Ascending aorta (tissue), 2 donors: ENCODE measurements at regions not wholly inside any gene's neighbourhood (a gene's known extent, or its start where the extent isn't known, plus 50 kb on each side); places are given as distances from the start of the nearest gene placed in this dataset.
A peak's percentile ranks its signal among the peaks of the same experiment; 100 is the strongest.

Source experiments
- DNase-seq, 2 donors: peaks; one replicate each; pipeline ENCODE4 v3.0.0-alpha.2; 2019; ENCODE audit warnings: low spot score in 2 of 2
- H3K27ac ChIP-seq, 2 donors: fragments of 200-600 bp; sonication (generic); one replicate each; pipeline ENCODE4 v1.5.1; 2016 to 2017; ENCODE audit warnings: mild to moderate bottlenecking in 1 of 2
- H3K27me3 ChIP-seq: fragments of 200-600 bp; sonication (generic); one replicate; pipeline ENCODE4 v1.5.1; 2017
- H3K36me3 ChIP-seq, 2 donors: fragments of 200-600 bp; sonication (generic); one replicate each; pipeline ENCODE4 v1.5.1; 2016
- H3K4me1 ChIP-seq, 2 donors: fragments of 200-600 bp; sonication (generic); one replicate each; pipeline ENCODE4 v1.5.1; 2016 to 2017; ENCODE audit warnings: mild to moderate bottlenecking in 1 of 2
- H3K4me3 ChIP-seq, 2 donors: fragments of 200-600 bp; sonication (generic); one replicate each; pipeline ENCODE4 v1.5.1; 2016 to 2017; ENCODE audit warnings: mild to moderate bottlenecking in 1 of 2
- H3K9me3 ChIP-seq, 2 donors: fragments of 200-600 bp; sonication (generic); one replicate each; pipeline ENCODE4 v1.5.1; 2016
- intact Hi-C: fragments of 100-400 bp; cut with DNase I; formaldehyde crosslinking; loops from one replicate; pipeline ENCODE4 v1.15.1; 2023
- TF ChIP-seq, protein P1 (sequence below), 3 experiments: fragments of 200-600 bp in 2 of 3; fragments of 450-650 bp in 1 of 3; sonication (generic) in 2 of 3; IDR thresholded peaks; one replicate each; pipeline ENCODE4 v1.5.1; 2016 to 2019; ENCODE audit warnings: antibody characterized with exemption in 3 of 3, mild to moderate bottlenecking in 1 of 3, moderate library complexity in 1 of 3

DNA sequence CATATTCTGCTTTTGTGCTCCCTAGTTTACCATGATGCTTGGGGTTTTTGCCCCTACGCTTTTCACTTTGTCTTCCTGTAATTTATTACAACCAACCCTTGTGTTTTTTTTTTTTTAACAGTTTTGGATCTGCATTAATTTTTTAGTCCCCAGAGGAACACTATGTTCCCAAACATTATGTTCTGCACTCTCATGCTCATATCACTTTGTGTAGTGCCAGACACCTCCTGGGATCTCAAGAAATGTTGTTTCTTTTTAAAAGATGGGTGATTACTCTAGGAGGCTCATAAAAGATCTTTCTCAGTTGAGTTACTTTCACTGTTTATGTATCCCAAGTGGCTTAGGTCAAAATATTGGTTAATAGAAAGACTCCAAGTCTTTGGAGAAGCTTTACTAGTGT is 116.2 kb upstream of the MKLN1 start:
- Histone ChIP-seq H3K4me3 (no peak overlapping the region), H3K27me3 (no peaks in the 10 kb centered on the region), H3K36me3 (no peaks in the 10 kb centered on the region), H3K9me3 (no peaks in the 10 kb centered on the region), H3K4me1 (no peaks in the 10 kb centered on the region), H3K27ac (no peak overlapping the region)
- TF ChIP-seq, protein P1, sequence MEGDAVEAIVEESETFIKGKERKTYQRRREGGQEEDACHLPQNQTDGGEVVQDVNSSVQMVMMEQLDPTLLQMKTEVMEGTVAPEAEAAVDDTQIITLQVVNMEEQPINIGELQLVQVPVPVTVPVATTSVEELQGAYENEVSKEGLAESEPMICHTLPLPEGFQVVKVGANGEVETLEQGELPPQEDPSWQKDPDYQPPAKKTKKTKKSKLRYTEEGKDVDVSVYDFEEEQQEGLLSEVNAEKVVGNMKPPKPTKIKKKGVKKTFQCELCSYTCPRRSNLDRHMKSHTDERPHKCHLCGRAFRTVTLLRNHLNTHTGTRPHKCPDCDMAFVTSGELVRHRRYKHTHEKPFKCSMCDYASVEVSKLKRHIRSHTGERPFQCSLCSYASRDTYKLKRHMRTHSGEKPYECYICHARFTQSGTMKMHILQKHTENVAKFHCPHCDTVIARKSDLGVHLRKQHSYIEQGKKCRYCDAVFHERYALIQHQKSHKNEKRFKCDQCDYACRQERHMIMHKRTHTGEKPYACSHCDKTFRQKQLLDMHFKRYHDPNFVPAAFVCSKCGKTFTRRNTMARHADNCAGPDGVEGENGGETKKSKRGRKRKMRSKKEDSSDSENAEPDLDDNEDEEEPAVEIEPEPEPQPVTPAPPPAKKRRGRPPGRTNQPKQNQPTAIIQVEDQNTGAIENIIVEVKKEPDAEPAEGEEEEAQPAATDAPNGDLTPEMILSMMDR (IDR thresholded peaks at IDR 0.05) = no peak
- DNase-seq = no peak
- intact Hi-C loops = no loop called here

DNA sequence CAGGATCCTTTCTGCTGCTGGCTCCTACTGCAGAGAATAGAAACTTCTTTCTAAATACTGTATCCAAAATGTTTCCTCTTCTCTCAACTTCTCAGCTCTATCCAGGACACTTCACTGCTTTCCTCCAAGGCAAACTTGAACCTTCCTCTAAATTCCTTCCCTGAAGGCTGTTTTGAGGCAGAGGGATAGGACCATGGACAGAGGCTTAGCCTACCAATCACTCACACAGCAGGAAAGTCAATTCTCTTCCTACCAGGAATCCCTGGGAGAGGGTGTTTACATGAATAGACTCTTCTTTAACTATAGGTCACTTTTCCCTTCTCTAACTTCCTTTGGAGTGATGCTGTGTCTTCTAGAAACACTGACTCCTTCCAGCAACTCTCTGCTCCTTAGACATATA is 115.6 kb upstream of the MKLN1 start:
- H3K9me3 ChIP-seq = no peaks in the 10 kb centered on the region
- H3K4me3 ChIP-seq = no peak overlapping the region
- no peak overlapping the region for H3K27ac ChIP-seq
- TF ChIP-seq, protein P1 (IDR thresholded peaks at IDR 0.05) = no peak
- H3K27me3 ChIP-seq = no peaks in the 10 kb centered on the region
- H3K36me3 ChIP-seq = no peaks in the 10 kb centered on the region
- intact Hi-C loops = no loop called here
- H3K4me1 ChIP-seq = no peaks in the 10 kb centered on the region
- no peak for DNase-seq

DNA sequence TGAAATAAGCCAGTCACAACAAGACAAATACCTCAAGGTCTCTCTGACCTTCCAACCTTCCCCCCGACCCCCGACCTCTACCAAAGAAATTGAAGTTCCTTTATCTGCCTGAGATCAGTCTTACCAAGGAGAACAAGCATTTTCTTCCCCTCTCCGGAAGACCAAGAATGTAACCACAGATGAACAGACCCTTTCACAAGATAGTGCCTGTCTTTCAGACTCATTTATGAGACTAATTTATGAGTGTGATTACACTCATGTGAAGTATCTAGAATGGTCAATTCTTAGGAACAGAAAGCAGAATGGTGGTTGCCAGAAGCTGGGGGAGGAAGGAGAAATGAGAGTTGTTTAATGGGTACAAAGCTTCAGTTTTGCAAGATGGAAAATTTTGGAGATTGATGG is 108.9 kb upstream of the MKLN1 start:
- Histone ChIP-seq H3K4me3 (no peak overlapping the region), H3K27me3 (no peaks in the 10 kb centered on the region), H3K27ac (peak overlapping the region in 1 of 2 donors; percentile 84), H3K4me1 (peaks cover 0 to 11% of the 10 kb centered on the region in 2 donors), H3K36me3 (no peaks in the 10 kb centered on the region), H3K9me3 (no peaks in the 10 kb centered on the region)
- peak in 1 of 2 donors; percentile 35 for DNase-seq
- TF ChIP-seq, protein P1 (IDR thresholded peaks at IDR 0.05) = no peak
- intact Hi-C loops = no loop called here

DNA sequence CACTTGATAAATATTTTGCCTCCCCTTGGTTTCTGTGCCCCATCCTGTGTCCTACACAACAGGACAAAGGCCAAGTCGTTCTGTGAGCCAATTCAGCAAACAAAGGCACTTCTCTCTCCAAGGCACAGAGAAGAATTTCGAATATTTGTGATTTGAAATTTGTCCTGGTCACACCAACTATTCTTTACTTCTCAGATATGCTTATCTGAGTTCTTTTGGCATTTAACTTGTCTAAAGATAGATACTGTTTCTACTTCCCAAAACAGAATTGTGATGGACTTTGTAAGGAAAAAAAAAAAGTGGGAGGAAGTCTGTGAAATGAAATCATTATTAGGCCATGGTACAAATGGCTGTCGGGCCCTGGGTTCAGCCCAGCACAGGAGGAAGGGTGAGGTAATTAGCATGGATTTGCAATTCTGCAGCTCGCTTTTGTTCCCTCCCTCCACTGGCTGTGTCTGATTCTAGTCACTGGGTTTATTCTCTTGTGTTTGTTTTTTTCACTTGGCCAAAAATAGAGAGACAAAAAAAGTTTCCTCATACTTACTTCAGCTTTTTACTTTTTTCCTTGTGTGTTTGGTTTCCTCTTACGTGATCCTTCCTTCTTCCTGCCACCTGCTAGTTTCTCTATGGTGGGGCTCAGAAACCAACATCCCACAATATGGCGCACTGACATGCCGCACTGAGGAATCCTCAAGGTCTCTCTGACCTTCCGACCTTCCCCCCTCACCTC is 108.2 kb upstream of the MKLN1 start:
- H3K27ac ChIP-seq = peak overlapping the region; percentile 74 to 84

DNA sequence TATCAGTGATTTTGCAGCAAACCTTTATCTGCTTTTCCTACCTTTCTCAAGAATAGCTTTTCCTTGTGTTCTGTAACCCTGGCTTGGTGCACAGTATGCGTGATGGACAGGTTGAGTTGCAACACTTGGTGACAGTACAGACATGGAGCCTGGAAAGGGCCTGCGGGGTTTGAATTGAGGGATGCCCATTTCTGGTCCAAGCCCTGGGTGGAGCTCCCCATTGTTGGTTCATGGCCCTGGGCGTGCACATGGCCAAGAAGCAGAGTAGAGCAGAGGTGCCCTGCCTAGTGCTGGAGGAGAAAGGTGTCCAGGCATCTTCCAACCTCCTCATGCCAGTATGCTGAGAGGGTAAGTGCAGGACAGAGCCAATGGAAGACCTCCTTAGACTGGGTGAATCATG is 106.6 kb upstream of the MKLN1 start:
- Histone ChIP-seq H3K27me3 (no peaks in the 10 kb centered on the region), H3K36me3 (no peaks in the 10 kb centered on the region), H3K27ac (no peak overlapping the region), H3K4me1 (peaks cover 0 to 15% of the 10 kb centered on the region in 2 donors), H3K4me3 (no peak overlapping the region), H3K9me3 (no peaks in the 10 kb centered on the region)
- DNase-seq = peak in 1 of 2 donors; percentile 28
- TF ChIP-seq, protein P1 (IDR thresholded peaks at IDR 0.05) = no peak
- intact Hi-C loops = no loop called here

More for the DNA sequence above, 108.2 kb upstream of the MKLN1 start:
- no peaks in the 10 kb centered on the region for H3K36me3 ChIP-seq
- TF ChIP-seq, protein P1 (IDR thresholded peaks at IDR 0.05) = no peak
- peak; percentile 34 to 85 for DNase-seq
- intact Hi-C loops = no loop called here
- H3K27me3 ChIP-seq = no peaks in the 10 kb centered on the region
- no peaks in the 10 kb centered on the region for H3K9me3 ChIP-seq
- H3K4me1 ChIP-seq = peaks cover 0 to 11% of the 10 kb centered on the region in 2 donors
- H3K4me3 ChIP-seq = no peak overlapping the region
